HG03558 (cell line): ENCODE measurements at regions not wholly inside any gene's neighbourhood (a gene's known extent, or its start where the extent isn't known, plus 50 kb on each side); places are given as distances from the start of the nearest gene placed in this dataset.

Source experiments
- ATAC-seq: cut with Tn5 transposase; IDR thresholded peaks from one replicate; pipeline ENCODE4 v1.9.1; 2021; ENCODE audit warnings: moderate number of reproducible peaks; ENCODE audit not compliant: unreplicated experiment; ENCODE audit errors: extremely low read depth

GRCh38 chr11:27287205-27287604 is 75.8 kb downstream of the CCDC34 start:
- no peak for ATAC-seq

GRCh38 chr11:27285761-27286160 is 77.3 kb downstream of the CCDC34 start:
- no peak for ATAC-seq

- no peak for ATAC-seq
Measured at GRCh38 chr11:27282806-27283205, 80.2 kb downstream of the CCDC34 start.

GRCh38 chr11:27281740-27282590 is 81.0 kb downstream of the CCDC34 start:
- ATAC-seq = peak; percentile 47

GRCh38 chr11:27281276-27281675 is 81.7 kb downstream of the CCDC34 start:
- no peak for ATAC-seq

- ATAC-seq = no peak
Measured at GRCh38 chr11:27280140-27280539, 82.9 kb downstream of the CCDC34 start.

- no peak for ATAC-seq
Measured at GRCh38 chr11:27279460-27279859, 83.6 kb downstream of the CCDC34 start.

GRCh38 chr11:27277843-27278242 is 85.2 kb downstream of the CCDC34 start:
- ATAC-seq = no peak

- ATAC-seq = no peak
Measured at GRCh38 chr11:27276141-27276540, 86.9 kb downstream of the CCDC34 start.

GRCh38 chr11:27274854-27275395 is 88.1 kb downstream of the CCDC34 start:
- ATAC-seq = no peak

GRCh38 chr11:27266125-27266524 is 96.9 kb downstream of the CCDC34 start:
- ATAC-seq = no peak

GRCh38 chr11:27263986-27264385 is 99.0 kb downstream of the CCDC34 start:
- no peak for ATAC-seq

GRCh38 chr11:27263046-27263445 is 100.0 kb downstream of the CCDC34 start:
- ATAC-seq = no peak

- no peak for ATAC-seq
Measured at GRCh38 chr11:27255447-27255828, 107.6 kb downstream of the CCDC34 start.

- ATAC-seq = no peak
Measured at GRCh38 chr11:27254744-27255446, 108.1 kb downstream of the CCDC34 start.

- ATAC-seq = no peak
Measured at GRCh38 chr11:27253224-27253623, 109.8 kb downstream of the CCDC34 start.

GRCh38 chr11:27250867-27251665 is 111.9 kb downstream of the CCDC34 start:
- no peak for ATAC-seq

GRCh38 chr11:27248576-27249509 is 114.2 kb downstream of the CCDC34 start:
- ATAC-seq = no peak

GRCh38 chr11:27247660-27248059 is 115.4 kb downstream of the CCDC34 start:
- ATAC-seq = no peak
